ENCODE measurements at regions not wholly inside any gene's neighbourhood (a gene's known extent, or its start where the extent isn't known, plus 50 kb on each side); places are given as distances from the start of the nearest gene placed in this dataset.

DNA sequence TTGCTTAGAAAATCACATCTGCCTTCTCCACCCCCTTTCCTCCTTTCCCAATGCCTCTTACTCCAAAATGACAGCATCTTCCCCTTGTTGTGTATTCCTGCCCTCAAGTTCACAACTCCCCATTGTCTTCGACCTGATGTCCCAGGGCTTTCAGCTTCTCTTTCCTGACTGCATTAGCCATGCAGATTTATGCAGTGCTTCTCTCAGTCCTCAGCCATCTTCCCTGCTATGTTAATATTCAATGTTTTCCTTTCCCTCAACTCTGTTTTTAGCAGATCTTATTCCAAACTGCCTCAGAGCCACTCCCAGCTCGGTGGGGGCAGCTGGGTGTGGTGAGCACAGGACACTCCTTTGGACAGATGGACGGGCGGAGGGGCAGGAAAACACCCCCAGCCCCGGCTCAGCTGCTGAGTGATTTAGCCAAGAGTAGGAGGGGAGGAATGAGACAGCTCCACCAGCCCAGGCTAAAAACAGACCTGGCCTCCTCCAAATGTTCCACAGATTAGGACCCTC is 71.0 kb downstream of the CD2 start:
- no peaks in the 10 kb centered on the region for H4K20me1 ChIP-seq (ENCODE audit: insufficient read depth, low read length)
- H3K4me2 ChIP-seq (ENCODE audit: low read length): no peak overlapping the region
- H3K36me3 ChIP-seq (replicated peaks; ENCODE audit: low read depth, low read length): no peaks in the 10 kb centered on the region
- H2AFZ ChIP-seq (ENCODE audit: low read depth, low read length): no peak overlapping the region
- no peaks in the 10 kb centered on the region for H3K79me2 ChIP-seq (ENCODE audit: low read length)
- TF ChIP-seq, protein P1, sequence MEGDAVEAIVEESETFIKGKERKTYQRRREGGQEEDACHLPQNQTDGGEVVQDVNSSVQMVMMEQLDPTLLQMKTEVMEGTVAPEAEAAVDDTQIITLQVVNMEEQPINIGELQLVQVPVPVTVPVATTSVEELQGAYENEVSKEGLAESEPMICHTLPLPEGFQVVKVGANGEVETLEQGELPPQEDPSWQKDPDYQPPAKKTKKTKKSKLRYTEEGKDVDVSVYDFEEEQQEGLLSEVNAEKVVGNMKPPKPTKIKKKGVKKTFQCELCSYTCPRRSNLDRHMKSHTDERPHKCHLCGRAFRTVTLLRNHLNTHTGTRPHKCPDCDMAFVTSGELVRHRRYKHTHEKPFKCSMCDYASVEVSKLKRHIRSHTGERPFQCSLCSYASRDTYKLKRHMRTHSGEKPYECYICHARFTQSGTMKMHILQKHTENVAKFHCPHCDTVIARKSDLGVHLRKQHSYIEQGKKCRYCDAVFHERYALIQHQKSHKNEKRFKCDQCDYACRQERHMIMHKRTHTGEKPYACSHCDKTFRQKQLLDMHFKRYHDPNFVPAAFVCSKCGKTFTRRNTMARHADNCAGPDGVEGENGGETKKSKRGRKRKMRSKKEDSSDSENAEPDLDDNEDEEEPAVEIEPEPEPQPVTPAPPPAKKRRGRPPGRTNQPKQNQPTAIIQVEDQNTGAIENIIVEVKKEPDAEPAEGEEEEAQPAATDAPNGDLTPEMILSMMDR (IDR thresholded peaks at IDR 0.05; ENCODE audit: low read depth, low read length): no peak
- no peak for TF ChIP-seq EZH2phosphoT487 (IDR thresholded peaks at IDR 0.05; ENCODE audit: low read depth)
- H3K4me3 ChIP-seq (ENCODE audit: low read length): no peak overlapping the region
- H3K9ac ChIP-seq (ENCODE audit: low read length): no peak overlapping the region
- H3K9me3 ChIP-seq (ENCODE audit: insufficient read depth, low read length): no peaks in the 10 kb centered on the region
- peaks cover 16% of the 10 kb centered on the region for H3K4me1 ChIP-seq (ENCODE audit: low read length)
- H3K27ac ChIP-seq (ENCODE audit: low read length): no peak overlapping the region
- no peaks in the 10 kb centered on the region for H3K27me3 ChIP-seq (ENCODE audit: low read depth, low read length)

- Histone ChIP-seq H3K9me3 (ENCODE audit: insufficient read depth, low read length) (no peaks in the 10 kb centered on the region), H3K27me3 (ENCODE audit: low read depth, low read length) (no peaks in the 10 kb centered on the region), H3K4me1 (ENCODE audit: low read length) (peaks cover 16% of the 10 kb centered on the region), H2AFZ (ENCODE audit: low read depth, low read length) (no peak overlapping the region), H3K9ac (ENCODE audit: low read length) (no peak overlapping the region), H3K36me3 (replicated peaks; ENCODE audit: low read depth, low read length) (no peaks in the 10 kb centered on the region), H3K4me2 (ENCODE audit: low read length) (no peak overlapping the region), H3K79me2 (ENCODE audit: low read length) (no peaks in the 10 kb centered on the region), H4K20me1 (ENCODE audit: insufficient read depth, low read length) (no peaks in the 10 kb centered on the region), H3K27ac (ENCODE audit: low read length) (no peak overlapping the region), H3K4me3 (ENCODE audit: low read length) (no peak overlapping the region)
- TF ChIP-seq, protein P1 (IDR thresholded peaks at IDR 0.05; ENCODE audit: low read depth, low read length): no peak
- TF ChIP-seq EZH2phosphoT487 (IDR thresholded peaks at IDR 0.05; ENCODE audit: low read depth): no peak
Measured at GRCh38 chr1:116825720-116826438, 71.6 kb downstream of the CD2 start.

- H3K9ac ChIP-seq (ENCODE audit: low read length): peak overlapping the region; percentile 11; the same call in 1 of the 2 replicates
Measured at GRCh38 chr1:116826818-116827606, 72.8 kb downstream of the CD2 start.

More at GRCh38 chr1:116826818-116827606, 72.8 kb downstream of the CD2 start:
- no peak overlapping the region for H3K4me3 ChIP-seq (ENCODE audit: low read length)
- H3K4me1 ChIP-seq (ENCODE audit: low read length): peaks cover 16% of the 10 kb centered on the region
- TF ChIP-seq, protein P1 (IDR thresholded peaks at IDR 0.05; ENCODE audit: low read depth, low read length): no peak
- no peak for TF ChIP-seq EZH2phosphoT487 (IDR thresholded peaks at IDR 0.05; ENCODE audit: low read depth)
- H3K9me3 ChIP-seq (ENCODE audit: insufficient read depth, low read length): no peaks in the 10 kb centered on the region
- no peak overlapping the region for H3K27ac ChIP-seq (ENCODE audit: low read length)
- peak overlapping the region; percentile 35 for H3K4me2 ChIP-seq (ENCODE audit: low read length)
- no peaks in the 10 kb centered on the region for H4K20me1 ChIP-seq (ENCODE audit: insufficient read depth, low read length)
- no peaks in the 10 kb centered on the region for H3K79me2 ChIP-seq (ENCODE audit: low read length)
- no peaks in the 10 kb centered on the region for H3K36me3 ChIP-seq (replicated peaks; ENCODE audit: low read depth, low read length)
- H2AFZ ChIP-seq (ENCODE audit: low read depth, low read length): peak overlapping the region; percentile 58; the same call in 1 of the 2 replicates
- no peaks in the 10 kb centered on the region for H3K27me3 ChIP-seq (ENCODE audit: low read depth, low read length)

Measured in OCI-LY3 (cell line).